GM23338 (cell line): ENCODE measurements at regions not wholly inside any gene's neighbourhood (a gene's known extent, or its start where the extent isn't known, plus 50 kb on each side); places are given as distances from the start of the nearest gene placed in this dataset.

Source experiments
- ATAC-seq: fragments of 200-7000 bp; cut with Tn5 transposase; 3 replicates; pipeline ENCODE4 v1.9.1; 2020
- DNase-seq: peaks from one replicate; pipeline ENCODE4 v3.0.0-alpha.2; 2015; ENCODE audit warnings: low spot score
- H2AFZ ChIP-seq: fragments of 200-600 bp; sonication (generic); 2 replicates; pipeline ENCODE4 v1.8.0; 2016; ENCODE audit warnings: antibody characterized with exemption, mild to moderate bottlenecking, moderate library complexity
- H3F3A ChIP-seq: fragments of 200-600 bp; sonication (generic); replicated peaks from 2 replicates; pipeline ENCODE4 v1.8.0; 2017; ENCODE audit warnings: antibody characterized with exemption, mixed run types, low read depth
- H3K27ac ChIP-seq: fragments of 200-600 bp; sonication (generic); 2 replicates; pipeline ENCODE4 v1.6.1; 2016; ENCODE audit warnings: low read depth
- H3K27me3 ChIP-seq: fragments of 200-600 bp; sonication (generic); 2 replicates; pipeline ENCODE4 v1.8.0; 2016; ENCODE audit warnings: mild to moderate bottlenecking, mixed run types, moderate library complexity; ENCODE audit not compliant: insufficient read depth
- H3K36me3 ChIP-seq: fragments of 200-600 bp; sonication (generic); 2 replicates; pipeline ENCODE4 v1.8.0; 2016; ENCODE audit warnings: mild to moderate bottlenecking; ENCODE audit not compliant: insufficient read depth
- H3K4me1 ChIP-seq: fragments of 200-600 bp; sonication (generic); 2 replicates; pipeline ENCODE4 v1.8.0; 2016; ENCODE audit warnings: mild to moderate bottlenecking, moderate library complexity; ENCODE audit not compliant: insufficient read depth
- H3K4me2 ChIP-seq: fragments of 200-600 bp; sonication (generic); 2 replicates; pipeline ENCODE4 v1.7.1; 2017; ENCODE audit warnings: mixed run types
- H3K4me3 ChIP-seq: fragments of 200-600 bp; sonication (generic); 2 replicates; pipeline ENCODE4 v1.6.1; 2016; ENCODE audit warnings: mixed run types
- H3K79me2 ChIP-seq: fragments of 200-600 bp; sonication (generic); replicated peaks from 2 replicates; pipeline ENCODE4 v1.8.0; 2017; ENCODE audit warnings: mild to moderate bottlenecking; ENCODE audit not compliant: insufficient read depth
- H3K9me2 ChIP-seq: fragments of 200-600 bp; sonication (generic); 2 replicates; pipeline ENCODE4 v1.8.0; 2017; ENCODE audit not compliant: insufficient read depth
- H4K20me1 ChIP-seq: fragments of 200-600 bp; sonication (generic); replicated peaks from 2 replicates; pipeline ENCODE4 v1.8.0; 2017; ENCODE audit warnings: mild to moderate bottlenecking; ENCODE audit not compliant: insufficient read depth
- H3K27ac Mint-ChIP-seq: 2 replicates; pipeline ENCODE4 v1.8.0; 2020; ENCODE audit warnings: inconsistent platforms, mild to moderate bottlenecking, moderate library complexity, mixed read lengths
- H3K27me3 Mint-ChIP-seq: 3 replicates; pipeline ENCODE4 v1.8.0; 2022; ENCODE audit warnings: low read depth, mild to moderate bottlenecking, moderate library complexity, mixed read lengths, inconsistent platforms; ENCODE audit not compliant: insufficient read depth, poor library complexity
- H3K36me3 Mint-ChIP-seq: 3 replicates; pipeline ENCODE4 v1.8.0; 2021; ENCODE audit warnings: low read depth, mild to moderate bottlenecking, inconsistent platforms, moderate library complexity, mixed read lengths
- H3K4me1 Mint-ChIP-seq: 3 replicates; pipeline ENCODE4 v1.8.0; 2020; ENCODE audit warnings: mild to moderate bottlenecking, inconsistent platforms, mixed read lengths
- H3K4me3 Mint-ChIP-seq: 3 replicates; pipeline ENCODE4 v1.8.0; 2021; ENCODE audit warnings: moderate library complexity, mild to moderate bottlenecking, inconsistent platforms, mixed read lengths
- H3K9me3 Mint-ChIP-seq: 3 replicates; pipeline ENCODE4 v1.8.0; 2020; ENCODE audit warnings: moderate library complexity, mild to moderate bottlenecking, inconsistent platforms, mixed read lengths
- CREB1 ChIP-seq: fragments of 250-450 bp; sonication (Bioruptor Pico); IDR thresholded peaks from 2 replicates; pipeline ENCODE4 v1.5.0; 2020; ENCODE audit warnings: low read depth, mild to moderate bottlenecking, moderate library complexity
- CTCF ChIP-seq, 2 experiments: fragments of 200-600 bp in 1 of 2; sonication (generic) in 1 of 2; conservative IDR thresholded peaks; 2 replicates each; pipeline versions ENCODE4 v1.5.1 to v1.6.1; 2016 to 2017; ENCODE audit warnings: antibody characterized with exemption in 2 of 2, low read depth in 2 of 2, mild to moderate bottlenecking in 2 of 2, moderate library complexity in 1 of 2
- JUNB ChIP-seq: IDR thresholded peaks from one replicate; pipeline ENCODE4 v1.6.1; 2016; ENCODE audit warnings: antibody characterized with exemption; ENCODE audit not compliant: unreplicated experiment
- NANOG ChIP-seq: IDR thresholded peaks from 2 replicates; pipeline ENCODE4 v1.6.1; 2016; ENCODE audit warnings: antibody characterized with exemption, borderline replicate concordance
- POLR2AphosphoS5 ChIP-seq: IDR thresholded peaks from 2 replicates; pipeline ENCODE4 v1.6.1; 2016; ENCODE audit warnings: antibody characterized with exemption, low read depth
- REST ChIP-seq: IDR thresholded peaks from one replicate; pipeline ENCODE4 v1.6.1; 2018; ENCODE audit warnings: antibody characterized with exemption; ENCODE audit not compliant: unreplicated experiment
- ZNF114 ChIP-seq: fragments of 250-450 bp; sonication (Bioruptor Pico); IDR thresholded peaks from 2 replicates; pipeline ENCODE4 v1.5.0; 2020; ENCODE audit warnings: mild to moderate bottlenecking, moderate library complexity
- ZNF331 ChIP-seq: fragments of 250-450 bp; sonication (Bioruptor Pico); IDR thresholded peaks from 2 replicates; pipeline ENCODE4 v1.5.0; 2020; ENCODE audit warnings: low read depth, mild to moderate bottlenecking, moderate library complexity

GRCh38 chr1:30085811-30086770 is 637.3 kb downstream of the MATN1 start:
- no peaks in the 10 kb centered on the region for H3K79me2 ChIP-seq
- peak overlapping the region; percentile 63 for H3K4me3 ChIP-seq
- peaks cover 14% of the 10 kb centered on the region for H3K9me3 Mint-ChIP-seq
- TF ChIP-seq CTCF (conservative IDR thresholded peaks at IDR 0.05; ENCODE audit: low read depth in 2 of 2) (peak; percentile 74 to 91), POLR2AphosphoS5 (no peak)
- H3K36me3 Mint-ChIP-seq = peaks cover 4% of the 10 kb centered on the region; the same call in 2 of the 3 replicates
- H3K27ac ChIP-seq = no peak overlapping the region
- ATAC-seq = peak; percentile 89
- H3F3A ChIP-seq = no peaks in the 10 kb centered on the region
- peaks cover 9% of the 10 kb centered on the region for H3K4me1 Mint-ChIP-seq
- peaks cover 10% of the 10 kb centered on the region for H3K27me3 Mint-ChIP-seq
- peak overlapping the region; percentile 97 for H2AFZ ChIP-seq
- H4K20me1 ChIP-seq = no peaks in the 10 kb centered on the region
- no peaks in the 10 kb centered on the region for H3K9me2 ChIP-seq
- H3K4me3 Mint-ChIP-seq = peak overlapping the region; percentile 55
- no peaks in the 10 kb centered on the region for H3K27me3 ChIP-seq
- no peaks in the 10 kb centered on the region for H3K36me3 ChIP-seq
- no peak overlapping the region for H3K27ac Mint-ChIP-seq
- peak overlapping the region; percentile 89 for H3K4me2 ChIP-seq
- DNase-seq = peak; percentile 93
- 0 out of 2 replicates have a peak, but pooled peaks cover 9% of the 10 kb centered on the region for H3K4me1 ChIP-seq

GRCh38 chr1:30084909-30085571 is 638.3 kb downstream of the MATN1 start:
- peaks cover 14% of the 10 kb centered on the region for H3K4me1 Mint-ChIP-seq
- Histone ChIP-seq H3F3A (no peaks in the 10 kb centered on the region), H2AFZ (no peak overlapping the region), H3K36me3 (no peaks in the 10 kb centered on the region), H3K4me2 (no peak overlapping the region), H3K27me3 (no peaks in the 10 kb centered on the region), H3K4me1 (0 out of 2 replicates have a peak, but pooled peaks cover 9% of the 10 kb centered on the region), H3K27ac (no peak overlapping the region), H3K9me2 (no peaks in the 10 kb centered on the region), H3K79me2 (no peaks in the 10 kb centered on the region), H4K20me1 (no peaks in the 10 kb centered on the region), H3K4me3 (no peak overlapping the region)
- H3K4me3 Mint-ChIP-seq = no peak overlapping the region
- H3K9me3 Mint-ChIP-seq = peaks cover 7% of the 10 kb centered on the region
- H3K27me3 Mint-ChIP-seq = peaks cover 9% of the 10 kb centered on the region
- DNase-seq (no peak), ATAC-seq (no peak)
- H3K27ac Mint-ChIP-seq = no peak overlapping the region
- H3K36me3 Mint-ChIP-seq = peaks cover 2% of the 10 kb centered on the region; the same call in 1 of the 3 replicates
- TF ChIP-seq CREB1 (CRISPR knock-in tag) (no peak), NANOG (no peak), REST (no peak), ZNF114 (CRISPR knock-in tag) (no peak), JUNB (no peak), ZNF331 (CRISPR knock-in tag) (no peak)
